H1 (cell line): ENCODE measurements at regions not wholly inside any gene's neighbourhood (a gene's known extent, or its start where the extent isn't known, plus 50 kb on each side); places are given as distances from the start of the nearest gene placed in this dataset.

Experiments
- KDM1A ChIP-seq: fragments of 200-600, 300-600 bp; sonication (generic); IDR thresholded peaks from 2 replicates; pipeline ENCODE4 v1.7.1; 2016; ENCODE audit warnings: mild to moderate bottlenecking, low read length, borderline replicate concordance
- POLR2A ChIP-seq, 2 experiments: IDR thresholded peaks; 1 replicate in 1 of 2; 2 replicates in 1 of 2; pipeline ENCODE4 v1.6.1; 2011; ENCODE audit warnings: low read depth in 2 of 2, low read length in 2 of 2, mild to moderate bottlenecking in 2 of 2; ENCODE audit errors: control extremely low read depth in 1 of 2
- RFX5 ChIP-seq: IDR thresholded peaks from 2 replicates; pipeline ENCODE4 v1.6.1; 2011; ENCODE audit warnings: low read depth, low read length, improper control_type of control experiment, borderline replicate concordance
- TAF1 ChIP-seq: IDR thresholded peaks from 2 replicates; pipeline ENCODE4 v1.6.1; 2011; ENCODE audit warnings: mild to moderate bottlenecking, low read depth, low read length
- ZNF274 ChIP-seq: IDR thresholded peaks from 2 replicates; pipeline ENCODE4 v1.7.0; 2012; ENCODE audit warnings: low read length, borderline replicate concordance; ENCODE audit errors: extremely low read depth

GRCh38 chr3:190213727-190214126, 93.0 kb upstream of the P3H2 start:
- TF ChIP-seq ZNF274 (no peak), POLR2A (IDR thresholded peaks at IDR 0.05; ENCODE audit: control extremely low read depth in 1 of 2, low read depth in 2 of 2, low read length in 2 of 2) (no peak), RFX5 (no peak), KDM1A (no peak), TAF1 (no peak)
